Left lung (tissue), 4 donors: ENCODE measurements at regions not wholly inside any gene's neighbourhood (a gene's known extent, or its start where the extent isn't known, plus 50 kb on each side); places are given as distances from the start of the nearest gene placed in this dataset.

Experiments
- ATAC-seq: fragments of 200-7000 bp; cut with Tn5 transposase; one replicate; pipeline ENCODE4 v1.9.1; 2020; ENCODE audit warnings: moderate library complexity
- DNase-seq, 4 donors: peaks; one replicate each; pipeline ENCODE4 v3.0.0-alpha.2; 2013 to 2020
- H3K27ac ChIP-seq, 2 donors: fragments of 200-600 bp; sonication (generic) in 1 of 2; one replicate each; pipeline versions ENCODE4 v1.5.0 to v1.8.0; 2020 to 2021
- H3K27me3 ChIP-seq, 2 donors: fragments of 200-600 bp; sonication (generic) in 1 of 2; one replicate each; pipeline versions ENCODE4 v1.5.0 to v1.8.0; 2020 to 2021
- H3K36me3 ChIP-seq, 2 donors: fragments of 200-600 bp; sonication (generic) in 1 of 2; one replicate each; pipeline versions ENCODE4 v1.5.0 to v1.8.0; 2020 to 2021
- H3K4me1 ChIP-seq, 2 donors: fragments of 200-600 bp; one replicate each; pipeline ENCODE4 v1.8.0; 2021
- H3K4me3 ChIP-seq, 2 donors: fragments of 200-600 bp; sonication (generic) in 1 of 2; one replicate each; pipeline versions ENCODE4 v1.5.0 to v1.8.0; 2020 to 2021; ENCODE audit warnings: mild to moderate bottlenecking in 1 of 2
- H3K9me3 ChIP-seq, 2 donors: fragments of 200-600 bp; sonication (generic) in 1 of 2; one replicate each; pipeline versions ENCODE4 v1.5.0 to v1.8.0; 2020 to 2021
- CTCF ChIP-seq, 2 donors: fragments of 200-600 bp; sonication (generic) in 1 of 2; IDR thresholded peaks; one replicate each; pipeline versions ENCODE4 v1.5.0 to v1.8.0; 2021; ENCODE audit warnings: antibody characterized with exemption in 2 of 2
- intact Hi-C, 2 donors: fragments of 100-400 bp; cut with DNase I; formaldehyde crosslinking; loops; one replicate each; pipeline versions ENCODE4 v1.11.2 to v1.14.2; 2022
- donor health status: DM: no; HTN: yes; CAD: no.
- donor health status: DM: no; HTN: no; CAD: no.

DNA sequence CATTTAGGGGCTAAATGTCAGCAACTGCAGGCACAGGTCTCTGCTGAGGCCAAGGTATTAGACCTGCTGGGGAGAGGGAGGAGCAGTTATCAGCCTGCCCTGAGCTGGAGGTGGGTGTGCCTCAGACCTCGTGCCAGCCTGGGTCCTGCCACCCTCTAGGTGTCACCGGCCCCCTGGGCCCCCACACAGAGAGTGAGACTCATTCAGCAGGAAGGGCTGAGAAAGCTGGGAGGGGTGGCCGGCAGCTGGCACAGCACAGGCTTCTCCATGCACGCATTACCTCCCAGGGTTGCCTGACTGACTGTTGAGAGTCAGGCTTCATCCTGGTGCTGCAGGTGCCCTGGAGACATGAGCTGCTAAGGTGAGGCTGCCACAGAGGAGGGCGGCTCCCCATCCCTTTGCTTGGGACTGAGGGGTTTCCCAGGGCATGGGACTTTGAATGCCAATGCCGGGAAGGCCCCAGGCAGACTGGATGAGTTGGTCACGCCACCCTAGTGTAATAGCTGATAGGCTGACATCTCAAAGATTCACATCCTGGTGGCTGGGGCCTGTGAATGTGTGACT, 75.3 kb upstream of the C14orf180 start:
- intact Hi-C loops, result no loop called here
- DNase-seq (no peak), ATAC-seq (no peak)
- no peak overlapping the region for H3K27ac ChIP-seq
- peaks cover 0 to 27% of the 10 kb centered on the region in 2 donors for H3K27me3 ChIP-seq
- H3K36me3 ChIP-seq, result no peaks in the 10 kb centered on the region
- no peaks in the 10 kb centered on the region for H3K4me1 ChIP-seq
- TF ChIP-seq CTCF (IDR thresholded peaks at IDR 0.05), result no peak
- no peak overlapping the region for H3K4me3 ChIP-seq
- peaks cover 0 to 17% of the 10 kb centered on the region in 2 donors for H3K9me3 ChIP-seq

- Histone ChIP-seq H3K36me3 (no peaks in the 10 kb centered on the region), H3K27me3 (peaks cover 0 to 27% of the 10 kb centered on the region in 2 donors), H3K4me3 (no peak overlapping the region), H3K4me1 (no peaks in the 10 kb centered on the region), H3K27ac (no peak overlapping the region), H3K9me3 (peaks cover 0 to 17% of the 10 kb centered on the region in 2 donors)
- DNase-seq (no peak), ATAC-seq (no peak)
- intact Hi-C loops, result no loop called here
- TF ChIP-seq CTCF (IDR thresholded peaks at IDR 0.05), result no peak
Measured at GRCh38 chr14:104505085-104506074, 74.2 kb upstream of the C14orf180 start.

GRCh38 chr14:104506461-104507253, 72.9 kb upstream of the C14orf180 start:
- TF ChIP-seq CTCF (IDR thresholded peaks at IDR 0.05), result no peak
- intact Hi-C loops, result no loop called here
- Histone ChIP-seq H3K4me3 (no peak overlapping the region), H3K4me1 (no peaks in the 10 kb centered on the region), H3K27me3 (peaks cover 0 to 35% of the 10 kb centered on the region in 2 donors), H3K9me3 (peaks cover 0 to 13% of the 10 kb centered on the region in 2 donors), H3K27ac (no peak overlapping the region), H3K36me3 (no peaks in the 10 kb centered on the region)
- ATAC-seq (no peak), DNase-seq (no peak)

- no peaks in the 10 kb centered on the region for H3K4me1 ChIP-seq
- H3K36me3 ChIP-seq, result no peaks in the 10 kb centered on the region
- no peak overlapping the region for H3K4me3 ChIP-seq
- no peak for ATAC-seq
- intact Hi-C loops, result no loop called here
- H3K9me3 ChIP-seq, result peaks cover 0 to 5% of the 10 kb centered on the region in 2 donors
- no peak for TF ChIP-seq CTCF (IDR thresholded peaks at IDR 0.05)
- H3K27ac ChIP-seq, result no peak overlapping the region
- H3K27me3 ChIP-seq, result peaks cover 0 to 36% of the 10 kb centered on the region in 2 donors
- peak in 1 of 4 donors; percentile 10 for DNase-seq
Measured at GRCh38 chr14:104507443-104507842, 72.1 kb upstream of the C14orf180 start.
